ENCODE measurements at regions not wholly inside any gene's neighbourhood (a gene's known extent, or its start where the extent isn't known, plus 50 kb on each side); places are given as distances from the start of the nearest gene placed in this dataset.

DNA sequence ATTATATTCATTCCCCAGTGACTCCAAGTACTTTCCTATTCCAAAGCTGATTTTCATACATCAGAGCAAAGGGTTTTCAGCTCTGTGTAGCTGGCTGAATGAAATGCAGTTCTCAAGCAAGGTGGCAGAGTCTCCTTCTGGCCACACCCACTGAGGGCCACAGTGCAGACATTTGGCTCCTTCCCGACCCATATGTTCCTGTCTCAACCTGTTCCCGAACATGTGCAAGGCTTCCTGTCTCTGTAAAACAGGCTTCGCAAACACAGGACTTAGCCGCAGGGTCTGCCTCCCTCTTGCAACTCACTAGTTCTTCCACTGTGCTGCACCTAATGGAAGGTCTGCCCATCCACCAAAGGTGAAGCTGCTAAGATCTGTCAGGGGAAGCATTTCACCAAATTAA, 249.2 kb downstream of the MID1IP1 start:
- no CpG with 5 or more reads among the region's 4 CpGs for WGBS, 2 experiments (ENCODE audit: extremely low coverage in 2 of 2, insufficient read length in 1 of 2)
- CTCF ChIA-PET = no interaction called here

More for the DNA sequence above, 249.2 kb downstream of the MID1IP1 start:
- H4K91ac ChIP-seq (ENCODE audit: insufficient read depth, low read depth, low read length) = no peak overlapping the region
- H3K9ac ChIP-seq (ENCODE audit: low read depth, low read length) = no peak overlapping the region
- no peaks in the 10 kb centered on the region for H3K36me3 ChIP-seq (ENCODE audit: control insufficient read depth, insufficient read depth, low read length)
- dilution Hi-C loops (cut with HindIII; ENCODE audit: low sequenced_read_pairs, unreplicated experiment) (no loop called here), in situ Hi-C loops (cut with MboI; ENCODE audit: low sequenced_read_pairs) (no loop called here), intact Hi-C loops (cut with micrococcal nuclease) (no loop called here)
- H2AK9ac ChIP-seq (replicated peaks; ENCODE audit: low read depth, low read length, poor library complexity) = no peak overlapping the region
- no peak overlapping the region for H3K56ac ChIP-seq (ENCODE audit: extremely low read depth, insufficient read depth, low read length)
- no peak overlapping the region for H3K27ac ChIP-seq (ENCODE audit: insufficient read depth, low read length)
- no peak overlapping the region for H2BK20ac ChIP-seq (ENCODE audit: low read depth, low read length)
- no peaks in the 10 kb centered on the region for H4K20me1 ChIP-seq (ENCODE audit: insufficient read depth, low read length)
- no peak overlapping the region for H2BK15ac ChIP-seq (ENCODE audit: low read depth, low read length)
- no peak overlapping the region for H2BK5ac ChIP-seq (ENCODE audit: low read depth, low read length, poor library complexity, severe bottlenecking)
- ATAC-seq (ENCODE audit: low read depth) = no peak
- no peak overlapping the region for H3K14ac ChIP-seq (replicated peaks; ENCODE audit: low read depth, low read length)
- no peak overlapping the region for H2AK5ac ChIP-seq (ENCODE audit: low read depth, low read length)
- H3K79me1 ChIP-seq (ENCODE audit: low read depth in 1 of 2, low read length in 2 of 2) = no peaks in the 10 kb centered on the region
- TF ChIP-seq BHLHE40 (IDR thresholded peaks at IDR 0.05; ENCODE audit: low read depth, low read length) (no peak), MXI1 (IDR thresholded peaks at IDR 0.05; ENCODE audit: borderline replicate concordance, low read depth, low read length) (no peak), RCOR1 (IDR thresholded peaks at IDR 0.05; ENCODE audit: insufficient replicate concordance, low read length) (no peak), SMC3 (IDR thresholded peaks at IDR 0.05; ENCODE audit: low read depth, low read length) (no peak), FOS (IDR thresholded peaks at IDR 0.05; ENCODE audit: low read depth, low read length) (no peak), POLR2A (IDR thresholded peaks at IDR 0.05; ENCODE audit: low read depth, low read length) (no peak), MAFK (IDR thresholded peaks at IDR 0.05; ENCODE audit: low read depth, low read length) (no peak), CHD1 (IDR thresholded peaks at IDR 0.05; ENCODE audit: low read depth, low read length) (no peak), NFE2L2 (IDR thresholded peaks at IDR 0.05; ENCODE audit: low read depth, low read length) (no peak), ELK1 (IDR thresholded peaks at IDR 0.05; ENCODE audit: borderline replicate concordance, low read depth, low read length) (no peak), RFX5 (IDR thresholded peaks at IDR 0.05; ENCODE audit: low read depth, low read length) (no peak), MAZ (IDR thresholded peaks at IDR 0.05; ENCODE audit: borderline replicate concordance, low read depth, low read length) (no peak), RAD21 (IDR thresholded peaks at IDR 0.05; ENCODE audit: low read length) (no peak), CEBPB (IDR thresholded peaks at IDR 0.05; ENCODE audit: low read depth, low read length) (no peak)
- TF ChIP-seq, protein P1, sequence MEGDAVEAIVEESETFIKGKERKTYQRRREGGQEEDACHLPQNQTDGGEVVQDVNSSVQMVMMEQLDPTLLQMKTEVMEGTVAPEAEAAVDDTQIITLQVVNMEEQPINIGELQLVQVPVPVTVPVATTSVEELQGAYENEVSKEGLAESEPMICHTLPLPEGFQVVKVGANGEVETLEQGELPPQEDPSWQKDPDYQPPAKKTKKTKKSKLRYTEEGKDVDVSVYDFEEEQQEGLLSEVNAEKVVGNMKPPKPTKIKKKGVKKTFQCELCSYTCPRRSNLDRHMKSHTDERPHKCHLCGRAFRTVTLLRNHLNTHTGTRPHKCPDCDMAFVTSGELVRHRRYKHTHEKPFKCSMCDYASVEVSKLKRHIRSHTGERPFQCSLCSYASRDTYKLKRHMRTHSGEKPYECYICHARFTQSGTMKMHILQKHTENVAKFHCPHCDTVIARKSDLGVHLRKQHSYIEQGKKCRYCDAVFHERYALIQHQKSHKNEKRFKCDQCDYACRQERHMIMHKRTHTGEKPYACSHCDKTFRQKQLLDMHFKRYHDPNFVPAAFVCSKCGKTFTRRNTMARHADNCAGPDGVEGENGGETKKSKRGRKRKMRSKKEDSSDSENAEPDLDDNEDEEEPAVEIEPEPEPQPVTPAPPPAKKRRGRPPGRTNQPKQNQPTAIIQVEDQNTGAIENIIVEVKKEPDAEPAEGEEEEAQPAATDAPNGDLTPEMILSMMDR (conservative IDR thresholded peaks at IDR 0.05; ENCODE audit: low read depth, low read length) = no peak
- TF ChIP-seq, protein P2, sequence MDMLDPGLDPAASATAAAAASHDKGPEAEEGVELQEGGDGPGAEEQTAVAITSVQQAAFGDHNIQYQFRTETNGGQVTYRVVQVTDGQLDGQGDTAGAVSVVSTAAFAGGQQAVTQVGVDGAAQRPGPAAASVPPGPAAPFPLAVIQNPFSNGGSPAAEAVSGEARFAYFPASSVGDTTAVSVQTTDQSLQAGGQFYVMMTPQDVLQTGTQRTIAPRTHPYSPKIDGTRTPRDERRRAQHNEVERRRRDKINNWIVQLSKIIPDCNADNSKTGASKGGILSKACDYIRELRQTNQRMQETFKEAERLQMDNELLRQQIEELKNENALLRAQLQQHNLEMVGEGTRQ (IDR thresholded peaks at IDR 0.05; ENCODE audit: low read depth, low read length) = no peak
- no peaks in the 10 kb centered on the region for H3K4me1 ChIP-seq (ENCODE audit: control insufficient read depth, insufficient read depth, low read length)
- no peak overlapping the region for H4K8ac ChIP-seq (ENCODE audit: low read depth in 2 of 2, low read length in 2 of 2)
- no peak overlapping the region for H3K4me3 ChIP-seq (ENCODE audit: insufficient read depth, low read depth, low read length)
- BruUV-seq (replicated peaks) = no TSS peak
- no peaks in the 10 kb centered on the region for H3K9me3 ChIP-seq (ENCODE audit: control insufficient read depth, insufficient read depth, low read length)
- no peak overlapping the region for H3K4me2 ChIP-seq (ENCODE audit: low read depth, low read length)
- H4K5ac ChIP-seq (ENCODE audit: low read depth, low read length) = no peak overlapping the region
- no peak for DNase-seq
- peaks cover 12% of the 10 kb centered on the region for H3K27me3 ChIP-seq (ENCODE audit: control insufficient read depth, insufficient read depth, low read length)
- H2AFZ ChIP-seq (replicated peaks; ENCODE audit: low read length, poor library complexity) = no peak overlapping the region
- no peak overlapping the region for H3K18ac ChIP-seq (ENCODE audit: low read depth, low read length)
- no peak overlapping the region for H3K4ac ChIP-seq (ENCODE audit: low read depth, low read length)
- POLR2A ChIA-PET (ENCODE audit: unreplicated experiment) = no interaction called here
- H3K23ac ChIP-seq (ENCODE audit: low read depth, low read length) = no peak overlapping the region
- no peak overlapping the region for H2BK120ac ChIP-seq (ENCODE audit: low read depth, low read length)
- no peaks in the 10 kb centered on the region for H3K9me1 ChIP-seq (ENCODE audit: insufficient read depth, low read length)

All from IMR-90 (cell line).